GM23338 (cell line): ENCODE measurements at regions not wholly inside any gene's neighbourhood (a gene's known extent, or its start where the extent isn't known, plus 50 kb on each side); places are given as distances from the start of the nearest gene placed in this dataset.

Experiments
- ATAC-seq: fragments of 200-7000 bp; cut with Tn5 transposase; 3 replicates; pipeline ENCODE4 v1.9.1; 2020
- DNase-seq: peaks from one replicate; pipeline ENCODE4 v3.0.0-alpha.2; 2015; ENCODE audit warnings: low spot score
- H2AFZ ChIP-seq: fragments of 200-600 bp; sonication (generic); 2 replicates; pipeline ENCODE4 v1.8.0; 2016; ENCODE audit warnings: antibody characterized with exemption, mild to moderate bottlenecking, moderate library complexity
- H3F3A ChIP-seq: fragments of 200-600 bp; sonication (generic); replicated peaks from 2 replicates; pipeline ENCODE4 v1.8.0; 2017; ENCODE audit warnings: antibody characterized with exemption, mixed run types, low read depth
- H3K27ac ChIP-seq: fragments of 200-600 bp; sonication (generic); 2 replicates; pipeline ENCODE4 v1.6.1; 2016; ENCODE audit warnings: low read depth
- H3K27me3 ChIP-seq: fragments of 200-600 bp; sonication (generic); 2 replicates; pipeline ENCODE4 v1.8.0; 2016; ENCODE audit warnings: mild to moderate bottlenecking, mixed run types, moderate library complexity; ENCODE audit not compliant: insufficient read depth
- H3K36me3 ChIP-seq: fragments of 200-600 bp; sonication (generic); 2 replicates; pipeline ENCODE4 v1.8.0; 2016; ENCODE audit warnings: mild to moderate bottlenecking; ENCODE audit not compliant: insufficient read depth
- H3K4me1 ChIP-seq: fragments of 200-600 bp; sonication (generic); 2 replicates; pipeline ENCODE4 v1.8.0; 2016; ENCODE audit warnings: mild to moderate bottlenecking, moderate library complexity; ENCODE audit not compliant: insufficient read depth
- H3K4me2 ChIP-seq: fragments of 200-600 bp; sonication (generic); 2 replicates; pipeline ENCODE4 v1.7.1; 2017; ENCODE audit warnings: mixed run types
- H3K4me3 ChIP-seq: fragments of 200-600 bp; sonication (generic); 2 replicates; pipeline ENCODE4 v1.6.1; 2016; ENCODE audit warnings: mixed run types
- H3K79me2 ChIP-seq: fragments of 200-600 bp; sonication (generic); replicated peaks from 2 replicates; pipeline ENCODE4 v1.8.0; 2017; ENCODE audit warnings: mild to moderate bottlenecking; ENCODE audit not compliant: insufficient read depth
- H3K9me2 ChIP-seq: fragments of 200-600 bp; sonication (generic); 2 replicates; pipeline ENCODE4 v1.8.0; 2017; ENCODE audit not compliant: insufficient read depth
- H4K20me1 ChIP-seq: fragments of 200-600 bp; sonication (generic); replicated peaks from 2 replicates; pipeline ENCODE4 v1.8.0; 2017; ENCODE audit warnings: mild to moderate bottlenecking; ENCODE audit not compliant: insufficient read depth
- H3K27ac Mint-ChIP-seq: 2 replicates; pipeline ENCODE4 v1.8.0; 2020; ENCODE audit warnings: inconsistent platforms, mild to moderate bottlenecking, moderate library complexity, mixed read lengths
- H3K27me3 Mint-ChIP-seq: 3 replicates; pipeline ENCODE4 v1.8.0; 2022; ENCODE audit warnings: low read depth, mild to moderate bottlenecking, moderate library complexity, mixed read lengths, inconsistent platforms; ENCODE audit not compliant: insufficient read depth, poor library complexity
- H3K36me3 Mint-ChIP-seq: 3 replicates; pipeline ENCODE4 v1.8.0; 2021; ENCODE audit warnings: low read depth, mild to moderate bottlenecking, inconsistent platforms, moderate library complexity, mixed read lengths
- H3K4me1 Mint-ChIP-seq: 3 replicates; pipeline ENCODE4 v1.8.0; 2020; ENCODE audit warnings: mild to moderate bottlenecking, inconsistent platforms, mixed read lengths
- H3K4me3 Mint-ChIP-seq: 3 replicates; pipeline ENCODE4 v1.8.0; 2021; ENCODE audit warnings: moderate library complexity, mild to moderate bottlenecking, inconsistent platforms, mixed read lengths
- H3K9me3 Mint-ChIP-seq: 3 replicates; pipeline ENCODE4 v1.8.0; 2020; ENCODE audit warnings: moderate library complexity, mild to moderate bottlenecking, inconsistent platforms, mixed read lengths
- ETS1 ChIP-seq: IDR thresholded peaks from 2 replicates; pipeline ENCODE4 v1.6.1; 2016; ENCODE audit warnings: antibody characterized with exemption
- EZH2 ChIP-seq: fragments of 200-600 bp; sonication (generic); IDR thresholded peaks from one replicate; pipeline ENCODE4 v1.8.0; 2017; ENCODE audit warnings: antibody characterized with exemption, mild to moderate bottlenecking, low read depth; ENCODE audit not compliant: unreplicated experiment
- NANOG ChIP-seq: IDR thresholded peaks from 2 replicates; pipeline ENCODE4 v1.6.1; 2016; ENCODE audit warnings: antibody characterized with exemption, borderline replicate concordance
- POLR2AphosphoS5 ChIP-seq: IDR thresholded peaks from 2 replicates; pipeline ENCODE4 v1.6.1; 2016; ENCODE audit warnings: antibody characterized with exemption, low read depth
- REST ChIP-seq: IDR thresholded peaks from one replicate; pipeline ENCODE4 v1.6.1; 2018; ENCODE audit warnings: antibody characterized with exemption; ENCODE audit not compliant: unreplicated experiment
- ZNF331 ChIP-seq: fragments of 250-450 bp; sonication (Bioruptor Pico); IDR thresholded peaks from 2 replicates; pipeline ENCODE4 v1.5.0; 2020; ENCODE audit warnings: low read depth, mild to moderate bottlenecking, moderate library complexity
- ZNF462 ChIP-seq: fragments of 250-450 bp; sonication (Bioruptor Pico); IDR thresholded peaks from 2 replicates; pipeline ENCODE4 v1.5.0; 2020; ENCODE audit warnings: mild to moderate bottlenecking, moderate library complexity

- no peaks in the 10 kb centered on the region; the same call in 2 of the 3 replicates for H3K36me3 Mint-ChIP-seq
- no peaks in the 10 kb centered on the region for H4K20me1 ChIP-seq
- H3K4me3 ChIP-seq: no peak overlapping the region
- H3K9me2 ChIP-seq: no peaks in the 10 kb centered on the region
- H3K4me2 ChIP-seq: no peak overlapping the region
- H3K4me1 ChIP-seq: peaks cover 10% of the 10 kb centered on the region
- H2AFZ ChIP-seq: peak overlapping the region; percentile 28; the same call in 1 of the 2 replicates
- peaks cover 17% of the 10 kb centered on the region for H3K4me1 Mint-ChIP-seq
- H3K79me2 ChIP-seq: no peaks in the 10 kb centered on the region
- H3K36me3 ChIP-seq: no peaks in the 10 kb centered on the region
- H3K27ac Mint-ChIP-seq: no peak overlapping the region
- no peak for ATAC-seq
- no peaks in the 10 kb centered on the region for H3K9me3 Mint-ChIP-seq
- H3K27ac ChIP-seq: no peak overlapping the region
- no peaks in the 10 kb centered on the region for H3K27me3 ChIP-seq
- no peak overlapping the region for H3K4me3 Mint-ChIP-seq
- no peaks in the 10 kb centered on the region for H3F3A ChIP-seq
- no peak for DNase-seq
- TF ChIP-seq EZH2 (no peak), ZNF462 (CRISPR knock-in tag) (no peak), POLR2AphosphoS5 (no peak), NANOG (no peak), REST (no peak), ETS1 (no peak), ZNF331 (CRISPR knock-in tag) (no peak)
- H3K27me3 Mint-ChIP-seq: peaks cover 2% of the 10 kb centered on the region
Measured at GRCh38 chr2:118584877-118585276, 262.6 kb downstream of the EN1 start.
